ENCODE measurements at regions not wholly inside any gene's neighbourhood (a gene's known extent, or its start where the extent isn't known, plus 50 kb on each side); places are given as distances from the start of the nearest gene placed in this dataset.

GRCh38 chr6:105775095-105775494, 311.0 kb upstream of the PRDM1 start:
- peaks cover 15% of the 10 kb centered on the region for H3K4me1 Mint-ChIP-seq (ENCODE audit: low read depth)
- peaks cover 5% of the 10 kb centered on the region for H3K36me3 Mint-ChIP-seq (ENCODE audit: low read depth)
- H3K9me3 Mint-ChIP-seq = peaks cover 10% of the 10 kb centered on the region
- Histone ChIP-seq H3K27ac (ENCODE audit: low read depth in 1 of 2, low read length in 2 of 2) (no peak overlapping the region), H3K27me3 (ENCODE audit: control insufficient read depth in 1 of 2, insufficient read depth in 2 of 2, low read length in 2 of 2) (no peaks in the 10 kb centered on the region), H3K4me1 (ENCODE audit: insufficient read depth, low read length) (no peaks in the 10 kb centered on the region), H3K9me3 (ENCODE audit: control insufficient read depth in 1 of 2, insufficient read depth in 1 of 2, low read length in 2 of 2) (peaks cover 3 to 14% of the 10 kb centered on the region in 2 experiments), H3K4me3 (ENCODE audit: low read length) (no peak overlapping the region), H3K36me3 (ENCODE audit: insufficient read depth, low read length) (no peaks in the 10 kb centered on the region)
- intact Hi-C loops (cut with DNase I, micrococcal nuclease) = no loop called here
- DNase-seq (no peak), ATAC-seq (ENCODE audit: poor library complexity) (no peak)
- no peak overlapping the region for H3K4me3 Mint-ChIP-seq
- no peaks in the 10 kb centered on the region for H3K27me3 Mint-ChIP-seq
- ChIA-PET CTCF (no interaction called here), POLR2A (no interaction called here)
- TF ChIP-seq, protein P1, sequence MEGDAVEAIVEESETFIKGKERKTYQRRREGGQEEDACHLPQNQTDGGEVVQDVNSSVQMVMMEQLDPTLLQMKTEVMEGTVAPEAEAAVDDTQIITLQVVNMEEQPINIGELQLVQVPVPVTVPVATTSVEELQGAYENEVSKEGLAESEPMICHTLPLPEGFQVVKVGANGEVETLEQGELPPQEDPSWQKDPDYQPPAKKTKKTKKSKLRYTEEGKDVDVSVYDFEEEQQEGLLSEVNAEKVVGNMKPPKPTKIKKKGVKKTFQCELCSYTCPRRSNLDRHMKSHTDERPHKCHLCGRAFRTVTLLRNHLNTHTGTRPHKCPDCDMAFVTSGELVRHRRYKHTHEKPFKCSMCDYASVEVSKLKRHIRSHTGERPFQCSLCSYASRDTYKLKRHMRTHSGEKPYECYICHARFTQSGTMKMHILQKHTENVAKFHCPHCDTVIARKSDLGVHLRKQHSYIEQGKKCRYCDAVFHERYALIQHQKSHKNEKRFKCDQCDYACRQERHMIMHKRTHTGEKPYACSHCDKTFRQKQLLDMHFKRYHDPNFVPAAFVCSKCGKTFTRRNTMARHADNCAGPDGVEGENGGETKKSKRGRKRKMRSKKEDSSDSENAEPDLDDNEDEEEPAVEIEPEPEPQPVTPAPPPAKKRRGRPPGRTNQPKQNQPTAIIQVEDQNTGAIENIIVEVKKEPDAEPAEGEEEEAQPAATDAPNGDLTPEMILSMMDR (IDR thresholded peaks at IDR 0.05) = no peak
- no peak overlapping the region for H3K27ac Mint-ChIP-seq

- Mint-ChIP-seq H3K4me1 (ENCODE audit: low read depth) (peaks cover 7% of the 10 kb centered on the region), H3K4me3 (no peak overlapping the region), H3K27ac (no peak overlapping the region), H3K9me3 (peaks cover 10% of the 10 kb centered on the region), H3K36me3 (ENCODE audit: low read depth) (peaks cover 5% of the 10 kb centered on the region), H3K27me3 (no peaks in the 10 kb centered on the region)
- ATAC-seq (ENCODE audit: poor library complexity) (no peak), DNase-seq (no peak)
- Histone ChIP-seq H3K9me3 (ENCODE audit: control insufficient read depth in 1 of 2, insufficient read depth in 1 of 2, low read length in 2 of 2) (peaks cover 3 to 14% of the 10 kb centered on the region in 2 experiments), H3K27me3 (ENCODE audit: control insufficient read depth in 1 of 2, insufficient read depth in 2 of 2, low read length in 2 of 2) (no peaks in the 10 kb centered on the region), H3K4me3 (ENCODE audit: low read length) (no peak overlapping the region), H3K27ac (ENCODE audit: low read depth in 1 of 2, low read length in 2 of 2) (no peak overlapping the region), H3K36me3 (ENCODE audit: insufficient read depth, low read length) (no peaks in the 10 kb centered on the region), H3K4me1 (ENCODE audit: insufficient read depth, low read length) (no peaks in the 10 kb centered on the region)
- intact Hi-C loops (cut with DNase I, micrococcal nuclease) = no loop called here
- TF ChIP-seq, protein P1 (IDR thresholded peaks at IDR 0.05) = no peak
- CTCF ChIA-PET = interaction anchor here (1.0 kb wide), 1 partner anchor 9 kb away, joined by 3 read pairs; no protein-coding TSS in a partner anchor
- POLR2A ChIA-PET = no interaction called here
Measured at GRCh38 chr6:105774247-105774646, 311.9 kb upstream of the PRDM1 start.

DNA sequence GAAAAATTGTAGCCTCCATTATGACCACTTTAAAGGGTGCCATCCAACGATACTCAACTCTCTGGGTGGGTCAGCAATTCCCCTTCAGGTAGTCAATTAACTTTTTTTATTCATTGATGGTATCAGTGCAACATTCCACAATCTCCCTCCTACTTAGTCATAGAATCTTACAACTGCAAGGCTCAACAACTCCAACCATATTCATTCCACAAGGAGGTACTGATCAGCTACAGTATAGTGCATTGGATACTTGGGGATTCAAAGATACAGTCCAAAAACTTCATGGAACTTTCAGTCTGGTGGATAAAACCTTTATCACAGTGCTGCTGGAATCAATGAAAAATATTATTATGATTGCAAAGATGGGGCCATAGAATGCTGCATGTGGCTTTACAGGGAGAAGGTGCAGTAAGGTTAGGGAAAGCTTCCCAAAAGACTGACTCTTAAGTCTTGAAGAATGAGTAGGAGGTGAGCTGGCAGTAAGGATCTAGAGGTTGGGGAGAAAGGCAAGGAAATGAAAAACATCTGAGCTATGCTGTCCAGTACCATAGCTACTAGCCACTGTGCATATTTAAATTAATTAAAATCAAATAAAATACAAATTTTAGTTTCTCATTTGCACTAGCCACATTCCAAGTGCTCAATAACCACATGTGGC, 314.7 kb upstream of the PRDM1 start:
- Histone ChIP-seq H3K27ac (ENCODE audit: low read depth in 1 of 2, low read length in 2 of 2) (no peak overlapping the region), H3K27me3 (ENCODE audit: control insufficient read depth in 1 of 2, insufficient read depth in 2 of 2, low read length in 2 of 2) (no peaks in the 10 kb centered on the region), H3K36me3 (ENCODE audit: insufficient read depth, low read length) (no peaks in the 10 kb centered on the region), H3K4me1 (ENCODE audit: insufficient read depth, low read length) (no peaks in the 10 kb centered on the region), H3K4me3 (ENCODE audit: low read length) (no peak overlapping the region), H3K9me3 (ENCODE audit: control insufficient read depth in 1 of 2, insufficient read depth in 1 of 2, low read length in 2 of 2) (peaks cover 3 to 14% of the 10 kb centered on the region in 2 experiments)
- DNase-seq (no peak), ATAC-seq (ENCODE audit: poor library complexity) (no peak)
- POLR2A ChIA-PET = no interaction called here
- TF ChIP-seq, protein P1 (IDR thresholded peaks at IDR 0.05) = no peak
- no peaks in the 10 kb centered on the region for H3K27me3 Mint-ChIP-seq
- no peak overlapping the region for H3K27ac Mint-ChIP-seq
- intact Hi-C loops (cut with DNase I, micrococcal nuclease) = no loop called here
- H3K9me3 Mint-ChIP-seq = peaks cover 10% of the 10 kb centered on the region
- peaks cover 5% of the 10 kb centered on the region for H3K36me3 Mint-ChIP-seq (ENCODE audit: low read depth)
- H3K4me3 Mint-ChIP-seq = no peak overlapping the region
- CTCF ChIA-PET = interaction anchor here (0.8 kb wide), 1 partner anchor 17 kb away, joined by 3 read pairs; no protein-coding TSS in a partner anchor
- H3K4me1 Mint-ChIP-seq (ENCODE audit: low read depth) = no peaks in the 10 kb centered on the region
